Fibroblast of the aortic adventitia (primary cell): ENCODE measurements at regions not wholly inside any gene's neighbourhood (a gene's known extent, or its start where the extent isn't known, plus 50 kb on each side); places are given as distances from the start of the nearest gene placed in this dataset.

Source experiments
- DNase-seq: peaks from one replicate; pipeline ENCODE4 v3.0.0-alpha.2; 2010; ENCODE audit warnings: low read depth
- H3K4me3 ChIP-seq: 2 replicates; pipeline ENCODE4 v1.5.1; 2011; ENCODE audit warnings: low read depth, mild to moderate bottlenecking, control low read depth, low read length, moderate library complexity
- TF ChIP-seq, protein P1 (sequence below): IDR thresholded peaks from 2 replicates; pipeline ENCODE4 v1.5.1; 2011; ENCODE audit warnings: mild to moderate bottlenecking, low read length, control low read depth, inconsistent platforms; ENCODE audit not compliant: insufficient read depth

GRCh38 chr9:129322022-129322621 lies 144.1 kb upstream of the IER5L start:
- H3K4me3 ChIP-seq, result peak overlapping the region; percentile 61

GRCh38 chr9:129321286-129322021 lies 143.4 kb upstream of the IER5L start:
- H3K4me3 ChIP-seq, result peak overlapping the region; percentile 61
- TF ChIP-seq, protein P1, sequence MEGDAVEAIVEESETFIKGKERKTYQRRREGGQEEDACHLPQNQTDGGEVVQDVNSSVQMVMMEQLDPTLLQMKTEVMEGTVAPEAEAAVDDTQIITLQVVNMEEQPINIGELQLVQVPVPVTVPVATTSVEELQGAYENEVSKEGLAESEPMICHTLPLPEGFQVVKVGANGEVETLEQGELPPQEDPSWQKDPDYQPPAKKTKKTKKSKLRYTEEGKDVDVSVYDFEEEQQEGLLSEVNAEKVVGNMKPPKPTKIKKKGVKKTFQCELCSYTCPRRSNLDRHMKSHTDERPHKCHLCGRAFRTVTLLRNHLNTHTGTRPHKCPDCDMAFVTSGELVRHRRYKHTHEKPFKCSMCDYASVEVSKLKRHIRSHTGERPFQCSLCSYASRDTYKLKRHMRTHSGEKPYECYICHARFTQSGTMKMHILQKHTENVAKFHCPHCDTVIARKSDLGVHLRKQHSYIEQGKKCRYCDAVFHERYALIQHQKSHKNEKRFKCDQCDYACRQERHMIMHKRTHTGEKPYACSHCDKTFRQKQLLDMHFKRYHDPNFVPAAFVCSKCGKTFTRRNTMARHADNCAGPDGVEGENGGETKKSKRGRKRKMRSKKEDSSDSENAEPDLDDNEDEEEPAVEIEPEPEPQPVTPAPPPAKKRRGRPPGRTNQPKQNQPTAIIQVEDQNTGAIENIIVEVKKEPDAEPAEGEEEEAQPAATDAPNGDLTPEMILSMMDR, result no peak
- no peak for DNase-seq

More at GRCh38 chr9:129322022-129322621, 144.1 kb upstream of the IER5L start:
- DNase-seq, result no peak
- TF ChIP-seq, protein P1, result no peak

- DNase-seq, result peak; percentile 91
- TF ChIP-seq, protein P1, result peak; percentile 2
- peak overlapping the region; percentile 61 for H3K4me3 ChIP-seq
Measured at GRCh38 chr9:129320575-129321285, 142.7 kb upstream of the IER5L start.

DNA sequence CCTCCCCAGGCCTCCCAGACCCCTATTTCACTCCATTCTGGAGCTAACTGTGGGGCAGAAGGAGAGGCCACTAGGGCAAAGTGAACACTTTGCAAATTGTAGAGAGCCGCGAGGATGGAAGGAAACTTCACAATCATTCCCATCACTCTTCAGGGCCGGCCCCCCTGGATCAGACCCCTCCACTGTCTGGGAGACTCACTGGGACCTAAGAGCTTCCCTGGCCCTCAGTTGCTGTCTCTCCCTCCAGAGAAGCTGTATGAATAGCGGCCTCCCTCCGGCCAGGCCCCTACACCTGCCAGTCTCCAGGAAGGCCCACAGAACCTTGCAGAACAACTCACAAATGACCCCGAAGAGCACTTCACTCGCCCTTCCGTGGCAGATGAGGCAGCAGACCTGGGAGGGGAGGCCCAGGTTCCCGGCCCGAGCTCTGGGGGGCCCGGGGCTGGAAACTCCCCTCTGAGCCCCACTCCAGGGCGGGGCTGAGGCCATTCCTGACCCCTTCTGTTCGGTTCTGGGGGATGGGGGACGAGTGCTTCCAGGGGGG lies 141.9 kb upstream of the IER5L start:
- peak overlapping the region; percentile 46 for H3K4me3 ChIP-seq
- TF ChIP-seq, protein P1, result no peak

DNA sequence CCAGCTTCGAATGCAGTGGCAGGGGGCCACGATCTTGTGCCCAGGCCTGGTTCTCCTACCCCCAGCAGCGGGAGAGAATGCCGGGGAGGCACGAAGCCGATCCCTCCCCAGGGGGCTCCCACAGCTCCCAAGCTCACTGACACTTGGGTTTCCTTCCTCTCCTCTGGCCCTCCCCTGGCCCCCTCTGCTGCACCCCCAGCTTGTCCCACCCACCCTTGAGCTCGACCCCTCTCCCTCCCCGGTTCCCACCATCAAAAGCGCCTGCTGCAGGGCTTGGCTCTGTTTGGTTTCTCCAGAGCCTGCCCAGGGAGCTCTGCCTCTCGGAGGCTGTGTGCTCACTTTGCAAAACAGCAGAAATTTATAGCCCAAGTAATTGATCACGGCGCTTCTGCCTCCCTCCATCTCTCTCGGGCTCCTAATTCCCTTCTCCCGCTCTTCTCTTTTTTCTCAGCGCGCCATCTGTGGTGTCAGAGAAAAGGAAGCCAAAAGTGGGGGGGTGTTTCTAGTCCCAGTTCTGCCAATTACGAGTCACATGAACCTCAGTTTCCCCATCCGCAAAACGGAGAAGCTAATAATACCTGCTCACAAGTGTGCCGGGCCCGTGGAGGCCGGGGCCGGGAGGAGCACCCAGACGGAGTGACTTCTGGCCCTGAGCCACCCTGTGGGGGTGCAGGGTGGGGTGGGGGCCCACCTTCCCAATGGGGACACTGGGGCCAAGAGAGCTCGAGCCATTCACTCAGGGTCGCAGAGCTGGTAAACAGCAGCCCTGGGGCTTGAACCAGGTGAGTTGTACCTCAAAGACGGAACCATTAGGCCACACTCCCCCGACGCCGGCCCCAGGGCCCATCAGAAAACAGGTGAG lies 141.2 kb upstream of the IER5L start:
- no peak for DNase-seq
- TF ChIP-seq, protein P1, result no peak
- H3K4me3 ChIP-seq, result no peak overlapping the region

More for the DNA sequence above, 141.9 kb upstream of the IER5L start:
- no peak for DNase-seq
